HG03139 (cell line): ENCODE measurements at regions not wholly inside any gene's neighbourhood (a gene's known extent, or its start where the extent isn't known, plus 50 kb on each side); places are given as distances from the start of the nearest gene placed in this dataset.

Experiments used
- ATAC-seq: cut with Tn5 transposase; IDR thresholded peaks from one replicate; pipeline ENCODE4 v1.9.1; 2021; ENCODE audit not compliant: unreplicated experiment

GRCh38 chr3:153596401-153596800, 434.4 kb downstream of the RAP2B start:
- ATAC-seq = no peak

GRCh38 chr3:153599685-153600084, 437.7 kb downstream of the RAP2B start:
- no peak for ATAC-seq

GRCh38 chr3:153600896-153601295, 438.9 kb downstream of the RAP2B start:
- ATAC-seq = no peak

- ATAC-seq = no peak
Observed at GRCh38 chr3:153601374-153601853, 439.4 kb downstream of the RAP2B start.

GRCh38 chr3:153602801-153603200, 440.8 kb downstream of the RAP2B start:
- no peak for ATAC-seq

GRCh38 chr3:153614140-153614539, 452.1 kb downstream of the RAP2B start:
- ATAC-seq = no peak

GRCh38 chr3:153614563-153614962, 452.5 kb downstream of the RAP2B start:
- no peak for ATAC-seq

- ATAC-seq = no peak
Observed at GRCh38 chr3:153615863-153616262, 453.8 kb downstream of the RAP2B start.

GRCh38 chr3:153617463-153617862, 455.4 kb downstream of the RAP2B start:
- ATAC-seq = no peak

- ATAC-seq = no peak
Observed at GRCh38 chr3:153618176-153618575, 456.1 kb downstream of the RAP2B start.

- no peak for ATAC-seq
Observed at GRCh38 chr3:153619268-153619667, 457.2 kb downstream of the RAP2B start.

GRCh38 chr3:153621953-153622352, 459.9 kb downstream of the RAP2B start:
- peak; percentile 96 for ATAC-seq

- ATAC-seq = no peak
Observed at GRCh38 chr3:153623834-153624233, 461.8 kb downstream of the RAP2B start.

- ATAC-seq = no peak
Observed at GRCh38 chr3:153624310-153625030, 462.4 kb downstream of the RAP2B start.

GRCh38 chr3:153625506-153625905, 463.5 kb downstream of the RAP2B start:
- ATAC-seq = no peak

- ATAC-seq = no peak
Observed at GRCh38 chr3:153626158-153626557, 464.1 kb downstream of the RAP2B start.

- peak; percentile 45 for ATAC-seq
Observed at GRCh38 chr3:153628591-153628990, 466.6 kb downstream of the RAP2B start.

- no peak for ATAC-seq
Observed at GRCh38 chr3:153629148-153629547, 467.1 kb downstream of the RAP2B start.

GRCh38 chr3:153631102-153631501, 469.1 kb downstream of the RAP2B start:
- ATAC-seq = no peak

GRCh38 chr3:153631664-153632063, 469.6 kb downstream of the RAP2B start:
- ATAC-seq = no peak

GRCh38 chr3:153633407-153633806, 471.4 kb downstream of the RAP2B start:
- no peak for ATAC-seq

- ATAC-seq = no peak
Observed at GRCh38 chr3:153634683-153635082, 472.7 kb downstream of the RAP2B start.

GRCh38 chr3:153639631-153640030, 477.6 kb downstream of the RAP2B start:
- ATAC-seq = no peak
